ENCODE measurements at regions not wholly inside any gene's neighbourhood (a gene's known extent, or its start where the extent isn't known, plus 50 kb on each side); places are given as distances from the start of the nearest gene placed in this dataset.

DNA sequence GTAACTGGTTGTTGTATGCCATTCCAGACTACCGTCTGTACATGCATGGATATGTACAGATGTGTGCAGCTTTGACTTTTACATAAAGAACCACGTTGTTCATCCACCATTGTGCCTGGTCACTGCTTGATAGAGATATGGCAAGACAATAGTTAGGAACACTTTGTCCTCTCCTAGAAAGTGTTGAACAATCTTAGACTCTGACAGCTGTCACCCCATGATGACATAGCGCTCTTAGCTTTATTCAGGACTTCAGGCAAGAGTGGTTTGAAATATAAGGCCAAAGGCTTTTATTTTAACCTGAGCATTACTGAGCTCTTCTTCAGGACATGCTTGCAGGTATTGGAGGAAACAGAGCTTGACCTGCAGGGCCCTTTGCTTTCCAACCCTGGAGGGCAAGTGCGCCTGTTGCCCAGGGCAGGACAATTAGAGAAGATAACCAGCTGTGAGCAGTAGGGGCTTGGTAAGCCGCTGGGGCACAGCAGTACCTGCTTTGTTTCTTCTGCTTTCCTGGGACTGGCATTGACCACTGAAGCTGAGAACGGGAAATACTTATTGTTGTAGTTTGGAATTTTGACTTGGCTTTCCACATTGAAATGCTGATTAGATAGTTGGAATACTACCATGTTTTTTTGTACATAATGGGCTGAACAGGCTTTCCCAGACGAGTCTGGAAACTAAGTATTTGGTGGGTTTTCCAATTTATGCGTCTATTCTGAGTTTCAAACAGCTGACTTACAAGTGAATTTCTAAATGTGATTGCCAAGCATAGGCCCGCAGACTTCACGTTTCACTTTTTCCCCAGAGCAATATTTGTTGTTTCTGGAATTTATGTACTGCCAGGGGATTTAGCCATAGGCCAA lies 51.1 kb downstream of the GARRE1 start:
- DNase-seq: no peak

- DNase-seq: no peak
Observed at GRCh38 chr19:34306213-34306661, 51.9 kb downstream of the GARRE1 start.

- DNase-seq: no peak
Observed at GRCh38 chr19:34306824-34307223, 52.5 kb downstream of the GARRE1 start.

GRCh38 chr19:34308381-34309367 lies 54.3 kb downstream of the GARRE1 start:
- peak; percentile 53 for DNase-seq

DNA sequence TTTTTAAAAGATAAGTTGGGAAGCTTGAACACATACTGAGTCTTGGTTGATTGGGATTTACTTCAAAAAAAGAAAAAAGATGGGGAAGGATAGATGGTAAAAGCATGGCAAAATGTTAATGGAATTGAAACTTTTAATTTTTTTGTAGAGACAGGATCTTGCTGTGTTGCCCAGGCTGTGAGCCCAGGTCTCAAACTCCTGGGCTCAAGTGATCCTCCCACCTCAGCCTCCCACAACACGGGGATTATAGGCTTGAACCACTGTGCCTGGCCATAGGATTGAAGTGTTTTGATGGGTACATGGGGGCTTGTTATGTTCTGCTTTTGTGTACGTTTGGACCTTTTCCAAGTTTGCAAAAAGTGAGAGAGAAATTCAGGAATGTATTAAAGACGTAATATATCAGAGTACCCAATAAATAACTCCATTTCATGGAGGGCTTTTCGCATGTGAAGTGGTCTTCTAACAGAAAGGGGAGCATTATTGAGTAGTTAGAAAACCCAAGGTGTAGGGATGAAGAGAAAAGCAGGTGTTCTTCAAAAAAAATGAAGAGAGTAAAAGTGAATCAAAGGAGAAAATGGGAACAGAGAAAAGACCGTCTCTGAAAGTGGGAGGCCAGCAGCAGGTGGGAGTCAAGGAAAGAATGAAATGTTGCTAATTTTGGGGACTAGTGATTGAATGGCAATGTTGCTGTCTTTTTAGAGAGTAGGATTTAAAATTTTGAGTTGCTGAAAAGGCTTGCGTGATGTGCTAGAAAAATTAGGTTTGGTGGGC lies 55.2 kb downstream of the GARRE1 start:
- no peak for DNase-seq

DNA sequence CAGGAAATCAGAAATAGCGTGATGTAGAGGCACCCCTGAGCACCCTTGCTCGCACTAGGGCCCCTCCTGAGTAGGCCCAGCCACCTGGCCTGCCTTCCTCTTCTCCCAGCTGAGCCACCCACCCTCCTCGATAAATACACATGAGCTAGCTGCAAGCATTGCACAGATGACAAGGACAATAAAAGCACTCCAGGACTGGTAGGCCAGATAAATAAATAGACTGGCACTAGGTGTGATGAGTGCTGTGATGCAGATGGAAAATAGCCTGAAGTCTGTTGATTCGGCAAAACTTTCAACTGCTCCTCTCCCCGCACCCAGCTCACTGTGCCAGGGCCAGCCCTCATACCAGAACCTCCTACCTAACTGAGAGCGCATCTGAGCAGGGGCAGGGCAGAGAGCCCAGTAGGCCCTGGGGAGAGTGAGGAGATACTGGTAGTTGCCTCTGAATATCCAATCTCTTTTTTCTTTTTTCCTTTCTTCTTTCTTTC lies 54.5 kb upstream of the GPI start:
- DNase-seq: no peak

DNA sequence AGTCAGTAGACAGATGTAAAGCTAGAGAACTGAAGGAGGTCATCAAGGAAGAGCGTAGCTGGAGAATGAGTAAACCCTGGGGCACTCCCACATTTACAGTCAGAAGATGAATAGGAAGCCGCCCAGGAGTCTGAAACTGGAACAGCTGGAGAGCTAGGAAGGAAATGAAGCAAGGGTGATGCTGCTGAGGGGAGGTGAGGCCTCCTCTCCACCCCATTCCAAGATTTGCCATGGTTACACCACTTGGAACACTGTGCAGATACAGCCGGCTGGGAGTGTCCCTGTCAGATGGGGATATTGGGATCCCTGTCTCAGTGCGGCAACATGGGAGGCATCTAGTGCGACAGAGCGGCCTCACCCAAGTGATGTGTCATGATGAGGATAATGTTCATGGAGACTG lies 51.8 kb upstream of the GPI start:
- no peak for DNase-seq

- no peak for DNase-seq
Observed at GRCh38 chr19:34314437-34315313, 50.3 kb upstream of the GPI start.

Measured in CD4-positive, alpha-beta T cell treated with Interleukin-12 subunit alpha and Interleukin-12 subunit beta, for 1 hour (primary cell).